MM.1S (cell line): ENCODE measurements at regions not wholly inside any gene's neighbourhood (a gene's known extent, or its start where the extent isn't known, plus 50 kb on each side); places are given as distances from the start of the nearest gene placed in this dataset.

Experiments
- DNase-seq: peaks from one replicate; pipeline ENCODE4 v3.0.0-alpha.2; 2015
- H2AFZ ChIP-seq: fragments of 300-600 bp; sonication (generic); 2 replicates; pipeline ENCODE4 v1.6.0; 2016; ENCODE audit warnings: antibody characterized with exemption, low read length
- H3F3A ChIP-seq: fragments of 300-600 bp; sonication (generic); 2 replicates; pipeline ENCODE4 v1.6.1; 2016; ENCODE audit warnings: mild to moderate bottlenecking, antibody characterized with exemption, low read length, moderate library complexity, mixed read lengths; ENCODE audit not compliant: insufficient read depth
- H3K27ac ChIP-seq: fragments of 300-600 bp; sonication (generic); 2 replicates; pipeline ENCODE4 v1.5.1; 2016; ENCODE audit warnings: mild to moderate bottlenecking, low read length
- H3K27me3 ChIP-seq: fragments of 300-600 bp; sonication (generic); replicated peaks from 2 replicates; pipeline ENCODE4 v1.6.0; 2016; ENCODE audit warnings: low read length; ENCODE audit not compliant: insufficient read depth
- H3K36me3 ChIP-seq: fragments of 300-600 bp; sonication (generic); replicated peaks from 2 replicates; pipeline ENCODE4 v1.6.1; 2016; ENCODE audit warnings: mild to moderate bottlenecking, low read length, mixed read lengths; ENCODE audit not compliant: insufficient read depth
- H3K4me1 ChIP-seq: fragments of 300-600 bp; sonication (generic); 2 replicates; pipeline ENCODE4 v1.6.1; 2016; ENCODE audit warnings: low read length, mixed read lengths
- H3K4me2 ChIP-seq: fragments of 300-600 bp; sonication (generic); 2 replicates; pipeline ENCODE4 v1.6.0; 2016; ENCODE audit warnings: low read depth, low read length
- H3K4me3 ChIP-seq: fragments of 300-600 bp; sonication (generic); 2 replicates; pipeline ENCODE4 v1.5.1; 2016; ENCODE audit warnings: low read length, mixed read lengths
- H3K79me2 ChIP-seq: fragments of 300-600 bp; sonication (generic); 2 replicates; pipeline ENCODE4 v1.6.1; 2016; ENCODE audit warnings: mixed run types, low read length, mixed read lengths
- H3K9ac ChIP-seq: fragments of 300-600 bp; sonication (generic); 2 replicates; pipeline ENCODE4 v1.6.1; 2016; ENCODE audit warnings: low read length, mixed read lengths
- H3K9me2 ChIP-seq: fragments of 300-600 bp; sonication (generic); replicated peaks from 2 replicates; pipeline ENCODE4 v1.6.1; 2016; ENCODE audit warnings: mild to moderate bottlenecking, low read length, mixed read lengths; ENCODE audit not compliant: insufficient read depth
- H3K9me3 ChIP-seq: fragments of 300-600 bp; sonication (generic); replicated peaks from 2 replicates; pipeline ENCODE4 v1.6.1; 2016; ENCODE audit warnings: mild to moderate bottlenecking, low read length, mixed read lengths; ENCODE audit not compliant: insufficient read depth
- H4K20me1 ChIP-seq: fragments of 300-600 bp; sonication (generic); 2 replicates; pipeline ENCODE4 v1.6.1; 2016; ENCODE audit warnings: mild to moderate bottlenecking, low read length, moderate library complexity, mixed read lengths; ENCODE audit not compliant: insufficient read depth
- CTCF ChIP-seq: fragments of 300-600 bp; sonication (generic); IDR thresholded peaks from 2 replicates; pipeline ENCODE4 v1.5.1; 2016; ENCODE audit warnings: antibody characterized with exemption, low read length, mixed read lengths
- EZH2 ChIP-seq: fragments of 300-600 bp; sonication (generic); optimal IDR thresholded peaks from 2 replicates; pipeline ENCODE3; 2017; ENCODE audit warnings: low read depth, mild to moderate bottlenecking, antibody characterized with exemption, low read length, mixed read lengths
- EZH2phosphoT487 ChIP-seq: fragments of 300-600 bp; sonication (generic); IDR thresholded peaks from 2 replicates; pipeline ENCODE4 v1.6.1; 2018; ENCODE audit warnings: antibody characterized with exemption, low read length

GRCh38 chr6:95805699-95806098 lies 210.1 kb upstream of the FUT9 start:
- Histone ChIP-seq H3K4me2 (no peak overlapping the region), H3K27ac (no peak overlapping the region), H3K9me3 (no peaks in the 10 kb centered on the region), H3K4me1 (no peaks in the 10 kb centered on the region), H3K4me3 (no peak overlapping the region), H3K79me2 (no peaks in the 10 kb centered on the region), H3K36me3 (no peaks in the 10 kb centered on the region), H3F3A (no peaks in the 10 kb centered on the region), H3K9ac (no peak overlapping the region), H3K27me3 (no peaks in the 10 kb centered on the region), H2AFZ (no peak overlapping the region), H4K20me1 (no peaks in the 10 kb centered on the region), H3K9me2 (no peaks in the 10 kb centered on the region)
- DNase-seq = no peak
- TF ChIP-seq EZH2phosphoT487 (no peak), EZH2 (no peak), CTCF (no peak)

GRCh38 chr6:95815389-95816056 lies 200.3 kb upstream of the FUT9 start:
- DNase-seq = no peak
- Histone ChIP-seq H3F3A (no peaks in the 10 kb centered on the region), H3K36me3 (no peaks in the 10 kb centered on the region), H4K20me1 (no peaks in the 10 kb centered on the region), H3K27ac (no peak overlapping the region), H3K4me2 (no peak overlapping the region), H3K9ac (no peak overlapping the region), H3K27me3 (no peaks in the 10 kb centered on the region), H3K4me1 (no peaks in the 10 kb centered on the region), H2AFZ (no peak overlapping the region), H3K9me3 (no peaks in the 10 kb centered on the region), H3K9me2 (no peaks in the 10 kb centered on the region), H3K4me3 (no peak overlapping the region), H3K79me2 (no peaks in the 10 kb centered on the region)
- TF ChIP-seq EZH2 (no peak), CTCF (no peak), EZH2phosphoT487 (no peak)

- Histone ChIP-seq H3F3A (no peaks in the 10 kb centered on the region), H3K9me3 (no peaks in the 10 kb centered on the region)
- TF ChIP-seq CTCF (no peak), EZH2phosphoT487 (no peak), EZH2 (no peak)
These were observed 196.3 kb upstream of the FUT9 start for GRCh38 chr6:95819461-95819860.

More at GRCh38 chr6:95819461-95819860, 196.3 kb upstream of the FUT9 start:
- no peaks in the 10 kb centered on the region for H3K4me1 ChIP-seq
- H4K20me1 ChIP-seq = no peaks in the 10 kb centered on the region
- H3K4me3 ChIP-seq = no peak overlapping the region
- no peaks in the 10 kb centered on the region for H3K36me3 ChIP-seq
- H3K9me2 ChIP-seq = no peaks in the 10 kb centered on the region
- no peak for DNase-seq
- H3K4me2 ChIP-seq = no peak overlapping the region
- no peak overlapping the region for H3K27ac ChIP-seq
- no peaks in the 10 kb centered on the region for H3K27me3 ChIP-seq
- H3K79me2 ChIP-seq = no peaks in the 10 kb centered on the region
- no peak overlapping the region for H2AFZ ChIP-seq
- H3K9ac ChIP-seq = no peak overlapping the region
